T-helper 1 cell treated with Interleukin-12 subunit alpha and Interleukin-12 subunit beta and Interleukin-4 antibody, amounts not matched to agents 30 μg/mL and 1 μg/mL, for 36 hours (primary cell): ENCODE measurements at regions not wholly inside any gene's neighbourhood (a gene's known extent, or its start where the extent isn't known, plus 50 kb on each side); places are given as distances from the start of the nearest gene placed in this dataset.
"Not testable (repeated sequence)": the region's sequence is repeated elsewhere in the genome, so short reads cannot be mapped to it uniquely, and the experiment has no call there.

ENCODE experiments used
- H3K27ac Mint-ChIP-seq: one replicate; pipeline ENCODE4 v1.8.0; 2021; ENCODE audit warnings: mild to moderate bottlenecking, mixed read lengths
- H3K27me3 Mint-ChIP-seq: one replicate; pipeline ENCODE4 v1.8.0; 2021; ENCODE audit warnings: low read depth, mixed read lengths
- H3K36me3 Mint-ChIP-seq: one replicate; pipeline ENCODE4 v1.8.0; 2021; ENCODE audit warnings: low read depth, mixed read lengths
- H3K4me1 Mint-ChIP-seq: one replicate; pipeline ENCODE4 v1.8.0; 2021; ENCODE audit warnings: low read depth, mixed read lengths
- H3K4me3 Mint-ChIP-seq: one replicate; pipeline ENCODE4 v1.8.0; 2021; ENCODE audit warnings: mild to moderate bottlenecking, moderate library complexity, mixed read lengths
- H3K9me3 Mint-ChIP-seq: one replicate; pipeline ENCODE4 v1.8.0; 2021; ENCODE audit warnings: mixed read lengths

DNA sequence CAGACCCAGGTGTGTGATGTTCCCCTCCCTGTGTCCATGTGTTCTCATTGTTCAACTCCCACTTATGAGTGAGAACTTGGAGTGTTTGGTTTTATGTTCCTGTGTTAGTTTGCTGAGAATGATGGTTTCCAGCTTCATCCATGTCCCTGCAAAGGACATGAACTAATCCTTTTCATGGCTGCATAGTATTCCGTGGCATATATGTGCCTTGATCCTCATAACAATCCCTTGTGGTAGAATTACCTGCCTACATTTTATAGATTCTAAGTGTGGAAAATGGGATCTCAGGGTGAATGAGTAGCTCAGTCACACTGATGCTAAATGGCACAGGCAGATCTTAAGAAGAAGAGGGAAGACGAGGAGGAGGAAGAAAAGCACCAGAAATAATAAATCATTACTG, 202.7 kb downstream of the ALDH8A1 start:
- peaks cover 17% of the 10 kb centered on the region for H3K27me3 Mint-ChIP-seq
- not testable (repeated sequence) for H3K9me3 Mint-ChIP-seq, H3K4me3 Mint-ChIP-seq, H3K27ac Mint-ChIP-seq, H3K36me3 Mint-ChIP-seq, H3K4me1 Mint-ChIP-seq

DNA sequence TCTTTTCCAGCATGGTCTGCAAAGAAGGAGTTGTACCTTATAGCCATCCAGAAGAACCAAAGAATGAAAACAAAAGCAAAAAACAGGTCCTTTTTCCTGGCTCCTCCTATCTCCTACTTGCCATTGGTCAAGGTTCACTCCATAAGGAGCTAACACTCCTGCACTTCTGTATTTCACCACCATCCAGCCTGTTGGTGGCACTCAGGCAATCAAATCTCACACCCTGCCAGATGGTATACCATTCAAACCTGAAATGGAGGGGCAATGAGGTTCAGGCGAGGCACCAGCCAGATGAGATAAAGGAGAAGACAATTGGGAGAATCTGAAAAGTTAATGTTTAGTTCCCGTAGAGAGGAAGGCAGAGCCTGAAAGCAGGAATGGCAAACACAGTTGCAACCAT, 203.8 kb downstream of the ALDH8A1 start:
- Mint-ChIP-seq H3K4me3 (no peak overlapping the region), H3K27me3 (peaks cover 22% of the 10 kb centered on the region), H3K4me1 (no peaks in the 10 kb centered on the region), H3K27ac (no peak overlapping the region), H3K36me3 (no peaks in the 10 kb centered on the region), H3K9me3 (no peaks in the 10 kb centered on the region)

DNA sequence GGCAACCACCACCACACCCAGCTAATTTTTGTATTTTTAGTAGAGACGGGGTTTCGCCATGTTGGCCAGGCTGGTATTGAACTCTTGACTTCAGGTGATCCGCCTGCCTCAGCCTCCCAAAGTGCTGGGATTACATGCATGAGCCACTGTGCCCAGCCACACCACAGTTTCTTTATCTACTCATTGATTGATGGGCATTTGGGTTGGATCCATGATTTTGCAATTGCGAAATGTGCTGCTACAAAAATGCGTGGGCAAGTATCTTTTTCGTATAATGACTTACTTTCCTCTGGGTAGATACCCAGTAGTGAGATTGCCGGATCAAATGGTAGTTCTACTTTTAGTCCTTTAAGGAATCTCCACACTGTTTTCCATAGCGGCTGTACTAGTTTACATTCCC, 204.7 kb downstream of the ALDH8A1 start:
- not testable (repeated sequence) for H3K27ac Mint-ChIP-seq, H3K4me3 Mint-ChIP-seq, H3K4me1 Mint-ChIP-seq, H3K36me3 Mint-ChIP-seq, H3K9me3 Mint-ChIP-seq
- H3K27me3 Mint-ChIP-seq = peaks cover 27% of the 10 kb centered on the region

DNA sequence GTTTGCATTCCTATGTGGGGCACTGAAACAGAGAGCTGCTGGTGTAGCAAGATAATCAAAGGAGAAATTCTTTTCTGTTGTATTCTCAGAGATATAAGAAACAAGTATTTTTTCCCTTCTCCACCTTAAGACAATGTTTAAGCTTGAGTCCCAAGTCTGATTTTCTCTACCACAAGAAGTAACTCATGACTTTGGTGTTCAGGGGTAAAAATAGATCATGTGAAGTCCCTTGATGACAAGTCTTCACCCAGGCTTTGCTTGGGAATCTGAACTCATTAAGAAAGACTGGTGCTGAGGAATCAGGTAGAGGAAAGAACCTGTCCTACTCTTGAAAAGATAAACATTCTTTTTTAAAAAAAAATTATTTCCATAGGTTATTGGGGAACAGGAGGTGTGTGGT, 205.6 kb downstream of the ALDH8A1 start:
- peaks cover 33% of the 10 kb centered on the region for H3K27me3 Mint-ChIP-seq

DNA sequence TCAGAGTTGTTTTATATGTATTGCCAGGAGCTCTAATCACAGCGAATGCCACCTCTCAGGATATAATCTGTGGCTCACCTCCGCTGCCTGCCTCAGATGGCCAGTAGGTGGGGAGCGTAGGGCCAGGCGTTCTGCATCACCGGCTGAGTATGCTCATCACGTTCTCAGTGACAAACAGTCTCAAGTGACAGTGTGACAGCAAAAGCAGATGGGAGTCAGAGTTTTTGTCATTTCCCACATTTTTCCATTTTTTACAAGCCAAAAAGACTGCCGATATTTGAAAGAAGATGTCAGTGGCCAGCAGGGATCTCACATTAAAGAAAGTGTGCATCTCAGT, 208.7 kb downstream of the ALDH8A1 start:
- Mint-ChIP-seq H3K4me3 (no peak overlapping the region), H3K4me1 (no peaks in the 10 kb centered on the region), H3K9me3 (no peaks in the 10 kb centered on the region), H3K27ac (no peak overlapping the region), H3K27me3 (peaks cover 46% of the 10 kb centered on the region), H3K36me3 (no peaks in the 10 kb centered on the region)

More for the DNA sequence above, 205.6 kb downstream of the ALDH8A1 start:
- Mint-ChIP-seq H3K36me3 (no peaks in the 10 kb centered on the region), H3K27ac (no peak overlapping the region), H3K4me1 (no peaks in the 10 kb centered on the region), H3K4me3 (no peak overlapping the region), H3K9me3 (no peaks in the 10 kb centered on the region)

DNA sequence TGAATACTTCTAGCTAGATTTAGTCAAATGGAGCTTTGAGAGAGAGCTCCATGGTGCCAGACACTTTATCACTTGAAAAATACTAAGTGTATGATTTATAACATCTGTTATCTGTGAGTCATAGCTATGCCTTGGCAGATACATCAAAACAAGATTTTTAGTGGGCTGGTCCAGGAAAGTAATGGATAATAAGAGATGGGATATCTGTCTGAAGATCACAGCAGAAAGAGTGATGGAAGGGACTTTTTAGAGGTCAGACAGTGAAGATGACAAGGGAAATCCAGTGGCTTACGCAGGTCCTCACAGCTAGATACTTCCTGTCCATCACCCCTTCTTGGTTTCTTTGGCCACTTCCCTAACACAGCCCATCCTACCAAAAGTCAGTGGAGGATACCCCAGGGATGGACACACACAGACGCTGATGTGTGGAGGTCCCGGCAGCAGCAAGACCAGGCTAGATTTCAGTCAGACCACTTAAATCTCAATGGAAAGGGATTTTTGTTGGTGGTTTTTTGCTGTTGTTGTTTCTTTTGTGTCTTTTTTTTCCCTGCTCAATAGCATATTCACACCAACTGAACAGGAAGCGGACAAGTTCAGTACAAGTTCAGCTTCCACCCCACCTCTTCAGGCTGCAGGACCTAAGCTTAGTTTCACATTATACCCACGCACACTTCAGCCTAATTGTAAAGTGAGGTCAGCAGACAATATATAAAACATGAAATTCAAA, 209.3 kb downstream of the ALDH8A1 start:
- Mint-ChIP-seq H3K4me3 (no peak overlapping the region), H3K27ac (no peak overlapping the region), H3K36me3 (no peaks in the 10 kb centered on the region), H3K9me3 (no peaks in the 10 kb centered on the region), H3K4me1 (no peaks in the 10 kb centered on the region), H3K27me3 (peaks cover 47% of the 10 kb centered on the region)

DNA sequence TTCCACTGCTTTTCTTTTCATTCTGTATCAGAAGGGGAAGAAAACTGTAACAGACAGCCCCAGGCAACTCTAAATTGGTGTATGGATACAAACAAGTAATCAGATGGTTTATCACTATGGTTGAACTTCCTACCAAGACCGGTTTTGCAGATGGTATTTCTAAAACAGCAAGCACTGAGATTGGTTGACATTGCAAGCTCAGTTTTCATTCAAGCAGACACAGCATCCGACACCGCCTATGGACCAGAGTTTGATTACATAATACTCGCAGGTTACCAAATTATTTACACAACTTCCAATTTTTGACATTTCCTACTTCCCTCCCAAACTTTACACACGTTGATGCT, 209.9 kb downstream of the ALDH8A1 start:
- no peak overlapping the region for H3K4me3 Mint-ChIP-seq
- H3K36me3 Mint-ChIP-seq = no peaks in the 10 kb centered on the region
- no peaks in the 10 kb centered on the region for H3K4me1 Mint-ChIP-seq
- H3K9me3 Mint-ChIP-seq = no peaks in the 10 kb centered on the region
- peaks cover 47% of the 10 kb centered on the region for H3K27me3 Mint-ChIP-seq
- H3K27ac Mint-ChIP-seq = no peak overlapping the region

DNA sequence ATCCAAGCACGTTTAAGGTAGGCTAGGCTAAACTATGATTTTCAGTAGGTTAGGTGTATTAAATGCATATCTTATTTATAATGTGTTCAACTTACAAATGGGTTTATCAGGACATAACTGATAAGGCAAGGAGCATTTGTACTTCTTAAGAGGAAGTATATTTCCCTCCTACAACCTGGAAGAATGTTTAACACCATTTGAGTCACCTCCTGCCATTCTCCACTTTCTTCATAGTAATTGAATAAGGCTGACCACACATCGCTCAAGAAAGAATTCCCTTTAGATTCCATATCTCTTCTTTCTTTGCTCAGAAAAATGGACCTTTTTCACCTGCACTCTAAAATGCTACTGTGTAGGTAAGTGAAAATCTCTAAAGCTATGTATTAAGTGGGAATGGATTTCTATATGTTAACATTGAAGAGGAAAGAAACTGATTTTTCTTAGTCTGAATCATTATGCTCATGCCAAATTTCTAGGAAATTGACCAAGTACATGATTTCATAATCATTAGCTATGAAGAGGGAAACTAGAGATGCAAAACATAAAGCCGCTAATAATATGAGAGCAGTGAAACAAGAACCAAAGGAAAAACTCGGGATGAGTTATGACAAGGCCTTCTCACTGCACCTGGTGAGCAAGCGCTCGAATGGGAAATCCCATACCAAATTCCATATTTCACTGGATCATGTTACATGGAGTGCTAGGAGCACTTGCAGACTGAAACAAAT, 210.4 kb downstream of the ALDH8A1 start:
- no peaks in the 10 kb centered on the region for H3K9me3 Mint-ChIP-seq
- H3K36me3 Mint-ChIP-seq = no peaks in the 10 kb centered on the region

DNA sequence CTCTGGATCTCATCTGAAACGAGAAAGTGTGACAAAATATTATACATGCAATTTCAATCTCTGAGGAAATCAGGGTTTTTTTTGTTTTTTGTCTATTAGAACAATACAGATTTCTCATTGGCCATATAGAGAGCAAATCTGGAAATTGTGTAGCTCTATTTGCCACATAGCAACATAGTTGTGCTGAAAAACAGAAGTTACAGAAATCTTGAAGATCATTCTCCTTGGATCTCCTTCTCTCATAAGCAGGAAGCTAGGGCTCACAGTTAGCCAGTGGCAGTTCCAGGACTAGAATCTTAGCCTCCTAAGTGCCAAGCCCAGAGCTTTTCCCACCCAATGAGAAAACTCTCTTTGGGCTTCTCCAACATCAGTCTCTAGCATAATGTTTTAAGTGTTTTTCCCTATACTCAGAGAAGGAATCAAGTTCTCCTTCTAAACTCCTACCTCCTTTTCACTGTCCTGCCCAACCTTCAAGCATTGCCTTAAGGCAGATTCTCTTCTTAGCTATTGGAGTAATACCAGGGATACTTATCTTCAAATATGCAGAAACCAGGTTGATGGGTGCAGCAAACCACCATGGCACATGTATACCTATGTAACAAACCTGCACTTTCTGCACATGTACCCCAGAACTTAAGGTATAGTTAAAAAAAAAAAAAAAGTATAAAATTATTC, 211.6 kb downstream of the ALDH8A1 start:
- Mint-ChIP-seq H3K9me3 (no peaks in the 10 kb centered on the region), H3K4me3 (no peak overlapping the region)

More for the DNA sequence above, 210.4 kb downstream of the ALDH8A1 start:
- Mint-ChIP-seq H3K27ac (no peak overlapping the region), H3K4me1 (no peaks in the 10 kb centered on the region), H3K27me3 (peaks cover 47% of the 10 kb centered on the region), H3K4me3 (no peak overlapping the region)

DNA sequence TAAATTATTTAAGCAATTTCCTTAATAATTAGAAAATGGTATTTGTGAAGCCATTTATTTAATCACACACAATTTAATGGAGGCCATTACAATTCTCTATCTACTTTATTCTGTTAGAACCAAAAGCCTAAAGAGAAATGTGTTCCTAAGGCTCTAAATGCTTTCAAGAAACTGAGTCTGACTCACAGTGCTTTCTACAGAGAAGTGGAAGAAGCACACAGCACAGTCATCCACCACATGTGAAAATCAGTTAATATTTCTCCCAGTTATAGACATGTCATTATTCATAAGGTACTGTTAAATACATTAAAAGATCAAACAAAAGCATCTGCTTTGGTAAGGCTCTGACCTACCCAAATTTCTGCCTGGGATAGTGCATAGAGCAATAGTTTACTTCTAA, 214.4 kb downstream of the ALDH8A1 start:
- H3K27me3 Mint-ChIP-seq = peaks cover 31% of the 10 kb centered on the region
- H3K4me1 Mint-ChIP-seq = no peaks in the 10 kb centered on the region
- H3K27ac Mint-ChIP-seq = no peak overlapping the region
- no peaks in the 10 kb centered on the region for H3K36me3 Mint-ChIP-seq
- no peaks in the 10 kb centered on the region for H3K9me3 Mint-ChIP-seq
- no peak overlapping the region for H3K4me3 Mint-ChIP-seq

More for the DNA sequence above, 211.6 kb downstream of the ALDH8A1 start:
- H3K27ac Mint-ChIP-seq = no peak overlapping the region
- peaks cover 39% of the 10 kb centered on the region for H3K27me3 Mint-ChIP-seq
- H3K4me1 Mint-ChIP-seq = no peaks in the 10 kb centered on the region
- no peaks in the 10 kb centered on the region for H3K36me3 Mint-ChIP-seq

DNA sequence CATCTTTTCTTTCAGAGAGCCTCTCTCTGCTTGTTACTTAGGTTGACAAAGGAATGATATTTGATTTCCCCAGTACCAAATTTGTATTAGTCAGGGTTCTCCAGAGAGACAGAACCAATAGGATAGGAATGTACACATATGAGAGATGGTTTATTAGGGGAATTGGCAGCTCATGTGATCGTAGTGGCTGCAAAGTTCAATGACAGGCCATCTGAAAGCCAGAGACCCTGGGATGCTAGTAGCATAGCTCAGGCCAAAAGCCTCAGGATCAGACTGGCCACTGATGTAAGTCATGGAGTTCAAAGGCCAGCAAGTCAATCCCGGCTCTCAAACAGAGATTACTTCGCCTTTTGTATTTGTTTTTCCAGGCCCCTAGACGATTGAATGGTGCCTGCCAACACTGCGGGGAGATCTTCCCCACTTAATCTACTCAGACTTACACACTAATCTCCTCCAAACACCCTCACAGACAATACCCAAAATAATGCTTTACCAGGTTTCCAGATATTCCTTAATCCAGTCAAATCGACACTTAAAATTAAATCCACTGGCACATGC, 215.5 kb downstream of the ALDH8A1 start:
- H3K4me1 Mint-ChIP-seq = no peaks in the 10 kb centered on the region

DNA sequence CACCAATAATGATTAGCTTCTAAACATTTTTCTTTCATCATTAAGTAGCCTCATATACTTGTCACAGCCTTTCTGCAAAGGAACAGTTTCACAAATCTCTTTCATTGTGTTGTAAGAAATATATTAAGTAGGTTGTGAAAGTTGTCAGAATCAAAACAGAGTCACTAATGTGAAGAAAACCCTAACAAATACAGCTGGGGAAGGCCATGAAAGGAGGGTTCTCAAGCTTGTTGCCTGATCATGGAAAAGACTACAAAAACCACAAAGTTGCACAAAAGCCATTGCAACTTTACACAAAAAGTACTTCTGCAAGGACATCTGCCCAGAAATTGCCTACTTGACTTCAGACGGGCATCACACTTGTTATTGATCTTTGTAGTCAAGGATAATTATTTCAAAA, 216.1 kb downstream of the ALDH8A1 start:
- no peak overlapping the region for H3K27ac Mint-ChIP-seq

More for the DNA sequence above, 215.5 kb downstream of the ALDH8A1 start:
- H3K36me3 Mint-ChIP-seq = no peaks in the 10 kb centered on the region
- H3K27me3 Mint-ChIP-seq = peaks cover 23% of the 10 kb centered on the region
- H3K27ac Mint-ChIP-seq = no peak overlapping the region
- no peaks in the 10 kb centered on the region for H3K9me3 Mint-ChIP-seq
- no peak overlapping the region for H3K4me3 Mint-ChIP-seq

DNA sequence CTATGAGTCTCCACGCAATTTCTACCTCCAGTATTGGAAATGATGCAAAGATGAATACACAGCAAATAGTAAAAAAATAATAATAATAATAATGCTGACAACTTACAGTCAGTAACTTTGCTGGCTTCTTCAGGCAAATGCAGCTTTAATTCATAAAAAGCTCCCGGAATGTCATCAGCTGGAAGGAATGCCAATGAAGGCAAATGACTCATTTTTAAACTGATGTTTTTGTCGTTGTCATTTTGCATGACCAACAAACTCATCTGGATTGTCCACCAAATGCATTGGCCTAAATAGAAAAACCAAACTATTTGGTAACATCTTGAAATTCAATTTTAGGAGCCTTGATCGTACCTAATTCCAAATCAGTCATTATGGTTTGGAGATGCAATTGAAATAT, 217.1 kb downstream of the ALDH8A1 start:
- Mint-ChIP-seq H3K4me1 (no peaks in the 10 kb centered on the region), H3K27me3 (peaks cover 12% of the 10 kb centered on the region), H3K4me3 (no peak overlapping the region), H3K36me3 (no peaks in the 10 kb centered on the region), H3K9me3 (no peaks in the 10 kb centered on the region), H3K27ac (no peak overlapping the region)

More for the DNA sequence above, 216.1 kb downstream of the ALDH8A1 start:
- Mint-ChIP-seq H3K4me1 (no peaks in the 10 kb centered on the region), H3K4me3 (no peak overlapping the region), H3K27me3 (peaks cover 21% of the 10 kb centered on the region), H3K9me3 (no peaks in the 10 kb centered on the region), H3K36me3 (no peaks in the 10 kb centered on the region)

DNA sequence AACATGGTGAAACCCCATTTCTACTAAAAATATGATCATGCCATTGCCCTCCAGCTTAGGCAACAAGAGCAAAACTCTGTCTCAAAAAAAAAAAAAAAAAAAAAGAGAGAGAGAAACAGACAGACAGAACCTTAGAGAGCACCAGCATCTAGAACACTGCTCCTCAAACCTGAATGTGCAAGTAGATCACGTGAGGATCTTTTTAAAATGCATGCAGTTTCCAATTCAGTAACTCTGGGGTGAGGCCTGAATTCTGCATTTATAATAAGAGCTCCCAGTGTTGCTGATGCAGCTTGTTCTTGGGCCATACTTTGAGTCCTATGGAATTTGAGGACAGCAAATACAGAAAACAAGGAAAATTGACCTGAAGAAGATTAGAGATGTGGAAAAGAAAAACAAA, 218.3 kb downstream of the ALDH8A1 start:
- Mint-ChIP-seq H3K27me3 (peaks cover 13% of the 10 kb centered on the region), H3K36me3 (no peaks in the 10 kb centered on the region), H3K4me1 (no peaks in the 10 kb centered on the region)

DNA sequence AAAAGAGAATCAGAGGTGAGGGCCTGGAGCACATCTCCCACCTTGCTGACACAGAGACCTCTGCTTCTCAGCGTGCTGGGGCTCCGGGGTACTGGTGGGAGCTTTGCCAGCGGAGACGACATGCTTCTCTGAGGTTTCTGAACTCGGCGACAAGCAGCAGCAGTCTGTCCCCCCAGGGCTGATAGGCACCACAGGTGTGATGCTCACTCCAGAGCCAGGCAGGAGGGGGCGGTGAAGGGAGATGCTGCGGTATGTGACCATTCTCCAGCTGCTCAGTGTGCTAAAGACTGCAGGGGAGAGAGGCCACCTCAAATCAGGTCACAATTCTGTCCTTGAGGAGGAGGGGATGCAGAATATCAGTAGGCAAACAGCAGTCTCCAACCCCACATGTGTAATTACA, 219.9 kb downstream of the ALDH8A1 start:
- Mint-ChIP-seq H3K36me3 (no peaks in the 10 kb centered on the region), H3K27me3 (peaks cover 23% of the 10 kb centered on the region), H3K27ac (no peak overlapping the region), H3K4me1 (no peaks in the 10 kb centered on the region), H3K4me3 (no peak overlapping the region), H3K9me3 (no peaks in the 10 kb centered on the region)

More for the DNA sequence above, 218.3 kb downstream of the ALDH8A1 start:
- Mint-ChIP-seq H3K27ac (no peak overlapping the region), H3K4me3 (no peak overlapping the region), H3K9me3 (no peaks in the 10 kb centered on the region)
